Transverse colon (tissue), 3 donors: ENCODE measurements at regions not wholly inside any gene's neighbourhood (a gene's known extent, or its start where the extent isn't known, plus 50 kb on each side); places are given as distances from the start of the nearest gene placed in this dataset.

Source experiments
- EP300 ChIP-seq: sonication (generic); formaldehyde crosslinking; IDR thresholded peaks from one replicate; pipeline ENCODE4 v1.6.1; 2017; ENCODE audit warnings: antibody characterized with exemption, low read depth
- TF ChIP-seq, protein P1 (sequence below), 5 experiments: fragments of 200-600 bp in 3 of 5; fragments of 450-650 bp in 2 of 5; sonication (generic) in 3 of 5; IDR thresholded peaks; 1 replicate in 2 of 5; 2 replicates in 3 of 5; pipeline ENCODE4 v1.5.1; 2016 to 2017; ENCODE audit warnings: antibody characterized with exemption in 5 of 5, inconsistent platforms in 3 of 5, mild to moderate bottlenecking in 2 of 5, moderate library complexity in 1 of 5

DNA sequence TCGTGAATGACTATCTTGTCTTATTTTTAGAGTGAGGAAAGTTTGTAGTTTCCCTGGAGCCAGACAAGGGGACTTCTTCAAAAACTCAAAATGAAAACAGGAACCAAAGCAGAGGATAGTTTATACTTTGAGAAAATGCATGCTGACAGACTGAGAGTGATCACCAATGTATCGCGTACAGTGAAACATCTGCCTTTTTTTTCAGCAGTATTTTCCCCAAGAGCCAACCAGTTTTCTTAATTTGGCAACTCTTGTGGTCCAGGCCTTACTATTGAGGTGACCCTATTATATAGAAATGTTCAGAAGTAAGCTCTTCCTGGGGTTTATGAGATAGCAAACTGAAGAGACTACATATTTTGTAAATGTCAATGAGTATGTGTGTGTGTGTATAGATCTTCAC, 153.7 kb upstream of the VRK2 start:
- TF ChIP-seq EP300: no peak
- TF ChIP-seq, protein P1, sequence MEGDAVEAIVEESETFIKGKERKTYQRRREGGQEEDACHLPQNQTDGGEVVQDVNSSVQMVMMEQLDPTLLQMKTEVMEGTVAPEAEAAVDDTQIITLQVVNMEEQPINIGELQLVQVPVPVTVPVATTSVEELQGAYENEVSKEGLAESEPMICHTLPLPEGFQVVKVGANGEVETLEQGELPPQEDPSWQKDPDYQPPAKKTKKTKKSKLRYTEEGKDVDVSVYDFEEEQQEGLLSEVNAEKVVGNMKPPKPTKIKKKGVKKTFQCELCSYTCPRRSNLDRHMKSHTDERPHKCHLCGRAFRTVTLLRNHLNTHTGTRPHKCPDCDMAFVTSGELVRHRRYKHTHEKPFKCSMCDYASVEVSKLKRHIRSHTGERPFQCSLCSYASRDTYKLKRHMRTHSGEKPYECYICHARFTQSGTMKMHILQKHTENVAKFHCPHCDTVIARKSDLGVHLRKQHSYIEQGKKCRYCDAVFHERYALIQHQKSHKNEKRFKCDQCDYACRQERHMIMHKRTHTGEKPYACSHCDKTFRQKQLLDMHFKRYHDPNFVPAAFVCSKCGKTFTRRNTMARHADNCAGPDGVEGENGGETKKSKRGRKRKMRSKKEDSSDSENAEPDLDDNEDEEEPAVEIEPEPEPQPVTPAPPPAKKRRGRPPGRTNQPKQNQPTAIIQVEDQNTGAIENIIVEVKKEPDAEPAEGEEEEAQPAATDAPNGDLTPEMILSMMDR (IDR thresholded peaks at IDR 0.05): no peak
